OCI-LY3 (cell line): ENCODE measurements at regions not wholly inside any gene's neighbourhood (a gene's known extent, or its start where the extent isn't known, plus 50 kb on each side); places are given as distances from the start of the nearest gene placed in this dataset.
A peak's percentile ranks its signal among the peaks of the same experiment; 100 is the strongest.

Source experiments
- H2AFZ ChIP-seq: fragments of 200-600, 300-600 bp; shearing (Covaris generic); 2 replicates; pipeline ENCODE4 v1.6.0; 2014; ENCODE audit warnings: antibody characterized with exemption, low read depth, low read length
- H3K27ac ChIP-seq: fragments of 200-600, 300-600 bp; sonication (generic); 2 replicates; pipeline ENCODE4 v1.5.1; 2014; ENCODE audit warnings: mild to moderate bottlenecking, low read length, moderate library complexity, mixed read lengths
- H3K27me3 ChIP-seq: fragments of 200-600, 300-600 bp; sonication (generic); 2 replicates; pipeline ENCODE4 v1.6.1; 2014; ENCODE audit warnings: low read depth, low read length, mixed read lengths
- H3K36me3 ChIP-seq: fragments of 200-600, 300-600 bp; sonication (generic); replicated peaks from 2 replicates; pipeline ENCODE3; 2014; ENCODE audit warnings: low read depth, low read length, mixed read lengths
- H3K4me1 ChIP-seq: fragments of 300-600, 200-600 bp; sonication (generic); 2 replicates; pipeline ENCODE4 v1.6.1; 2014; ENCODE audit warnings: low read length, mixed read lengths
- H3K4me2 ChIP-seq: fragments of 200-600, 300-600 bp; sonication (generic); 2 replicates; pipeline ENCODE4 v1.6.1; 2014; ENCODE audit warnings: low read length, mixed read lengths
- H3K4me3 ChIP-seq: fragments of 300-600, 200-600 bp; sonication (generic); 2 replicates; pipeline ENCODE4 v1.5.1; 2014; ENCODE audit warnings: antibody characterized with exemption, mild to moderate bottlenecking, low read length, moderate library complexity
- H3K79me2 ChIP-seq: fragments of 300-600, 200-600 bp; shearing (Covaris generic); 2 replicates; pipeline ENCODE4 v1.6.1; 2014; ENCODE audit warnings: mild to moderate bottlenecking, low read length, mixed read lengths
- H3K9ac ChIP-seq: fragments of 300-600, 200-600 bp; shearing (Covaris generic); 2 replicates; pipeline ENCODE4 v1.6.0; 2014; ENCODE audit warnings: mild to moderate bottlenecking, low read length, moderate library complexity
- H3K9me3 ChIP-seq: fragments of 200-600, 300-600 bp; shearing (Covaris generic); 2 replicates; pipeline ENCODE4 v1.6.1; 2014; ENCODE audit warnings: low read length, mixed read lengths; ENCODE audit not compliant: insufficient read depth
- H4K20me1 ChIP-seq: fragments of 200-600, 300-600 bp; sonication (generic); 2 replicates; pipeline ENCODE4 v1.6.1; 2016; ENCODE audit warnings: low read length, mixed read lengths; ENCODE audit not compliant: insufficient read depth
- CTCF ChIP-seq: fragments of 200-600, 300-600 bp; sonication (generic); IDR thresholded peaks from 2 replicates; pipeline ENCODE4 v1.5.1; 2014; ENCODE audit warnings: antibody characterized with exemption, low read length, low read depth
- EZH2phosphoT487 ChIP-seq: fragments of 200-600 bp; shearing (Covaris generic); IDR thresholded peaks from 2 replicates; pipeline ENCODE4 v1.6.1; 2018; ENCODE audit warnings: antibody characterized with exemption, mixed run types, low read depth

GRCh38 chr10:29807163-29807806, 172.5 kb upstream of the SVIL start:
- Histone ChIP-seq H3K27me3 (no peaks in the 10 kb centered on the region), H3K4me2 (no peak overlapping the region), H3K9me3 (no peaks in the 10 kb centered on the region), H3K9ac (no peak overlapping the region), H3K4me1 (peaks cover 12% of the 10 kb centered on the region), H4K20me1 (no peaks in the 10 kb centered on the region), H2AFZ (no peak overlapping the region), H3K4me3 (no peak overlapping the region), H3K79me2 (no peaks in the 10 kb centered on the region), H3K27ac (no peak overlapping the region), H3K36me3 (no peaks in the 10 kb centered on the region)
- TF ChIP-seq CTCF (no peak), EZH2phosphoT487 (no peak)

GRCh38 chr10:29806350-29806788, 171.6 kb upstream of the SVIL start:
- TF ChIP-seq CTCF (no peak), EZH2phosphoT487 (no peak)
- Histone ChIP-seq H3K27ac (no peak overlapping the region), H3K27me3 (no peaks in the 10 kb centered on the region), H3K4me2 (no peak overlapping the region), H3K79me2 (no peaks in the 10 kb centered on the region), H3K4me3 (no peak overlapping the region), H2AFZ (no peak overlapping the region), H3K9me3 (no peaks in the 10 kb centered on the region), H3K9ac (no peak overlapping the region), H3K36me3 (no peaks in the 10 kb centered on the region), H3K4me1 (peaks cover 12% of the 10 kb centered on the region), H4K20me1 (no peaks in the 10 kb centered on the region)

- no peak overlapping the region for H3K27ac ChIP-seq
- no peak overlapping the region for H3K4me3 ChIP-seq
- no peaks in the 10 kb centered on the region for H4K20me1 ChIP-seq
- TF ChIP-seq EZH2phosphoT487 (no peak), CTCF (no peak)
- H3K4me1 ChIP-seq: peaks cover 12% of the 10 kb centered on the region
- no peaks in the 10 kb centered on the region for H3K36me3 ChIP-seq
- no peak overlapping the region for H3K4me2 ChIP-seq
- no peaks in the 10 kb centered on the region for H3K27me3 ChIP-seq
- H3K9ac ChIP-seq: no peak overlapping the region
- no peaks in the 10 kb centered on the region for H3K79me2 ChIP-seq
- H3K9me3 ChIP-seq: no peaks in the 10 kb centered on the region
- H2AFZ ChIP-seq: no peak overlapping the region
Observed at GRCh38 chr10:29805134-29805723, 170.5 kb upstream of the SVIL start.

- Histone ChIP-seq H3K9ac (no peak overlapping the region), H3K79me2 (no peaks in the 10 kb centered on the region), H3K36me3 (no peaks in the 10 kb centered on the region), H4K20me1 (no peaks in the 10 kb centered on the region), H3K4me3 (no peak overlapping the region), H3K9me3 (no peaks in the 10 kb centered on the region), H3K27me3 (no peaks in the 10 kb centered on the region), H3K4me2 (peak overlapping the region; percentile 14; the same call in 1 of the 2 replicates), H3K4me1 (peaks cover 12% of the 10 kb centered on the region), H3K27ac (no peak overlapping the region), H2AFZ (no peak overlapping the region)
- TF ChIP-seq EZH2phosphoT487 (no peak), CTCF (no peak)
Observed at GRCh38 chr10:29804025-29804852, 169.5 kb upstream of the SVIL start.
